HepG2 (cell line): ENCODE measurements at regions not wholly inside any gene's neighbourhood (a gene's known extent, or its start where the extent isn't known, plus 50 kb on each side); places are given as distances from the start of the nearest gene placed in this dataset.
A peak's percentile ranks its signal among the peaks of the same experiment; 100 is the strongest.

Experiments used
- ATAC-seq: fragments of 200-7000 bp; cut with Tn5 transposase; 3 replicates; pipeline ENCODE4 v1.9.1; 2020; ENCODE audit warnings: mild to moderate bottlenecking, moderate library complexity
- BruUV-seq: library from RNA; stranded (reverse); fragments of 400-500 nt; replicated peaks from 2 replicates; lab custom pipeline; 2021; lab: Mats Ljungman, UMichigan
- CTCF ChIA-PET: fragments of 300-600 bp; formaldehyde crosslinking; extraction: SDS; loops from one replicate; lab custom pipeline; 2021; ENCODE audit warnings: low total read pairs, inconsistent platforms, low intra/inter-chr PET ratio; lab: Yijun Ruan, JAX
- POLR2A ChIA-PET: fragments of 350-600 bp; sonication (Branson Sonifier 250); formaldehyde crosslinking; loops from one replicate; lab custom pipeline; 2020; ENCODE audit warnings: antibody characterized with exemption, inconsistent platforms; lab: Yijun Ruan, JAX
- DNase-seq: peaks from one replicate; pipeline ENCODE4 v3.0.0-alpha.2; 2015; ENCODE audit warnings: low spot score
- FAIRE-seq: peaks from 3 replicates; lab custom pipeline; 2011; peaks lifted over from hg19 to GRCh38; lab: Jason Lieb, UNC
- H2AFZ ChIP-seq: one replicate; pipeline ENCODE4 v1.6.1; 2011; ENCODE audit warnings: low read length, inconsistent platforms
- H3K27ac ChIP-seq: fragments of 300-600 bp; 3 replicates; pipeline ENCODE4 v1.8.0; 2011; ENCODE audit warnings: mixed run types, mild to moderate bottlenecking, mixed read lengths, low read length, inconsistent platforms; ENCODE audit not compliant: insufficient read depth; ENCODE audit errors: extremely low read length
- H3K27me3 ChIP-seq, 2 experiments: fragments of 200-600 bp in 1 of 2; 2 replicates in 1 of 2; 3 replicates in 1 of 2; pipeline versions ENCODE4 v1.6.0 to v1.8.0; 2011; ENCODE audit warnings: low read length in 2 of 2, mild to moderate bottlenecking in 2 of 2, moderate library complexity in 2 of 2, inconsistent platforms in 1 of 2; ENCODE audit not compliant: insufficient read depth in 2 of 2, control insufficient read depth in 1 of 2
- H3K36me3 ChIP-seq, 2 experiments: fragments of 200-600 bp in 1 of 2; replicated peaks in 1 of 2; 2 replicates in 1 of 2; 3 replicates in 1 of 2; pipeline versions ENCODE4 v1.5.1 to v1.8.0; 2011; ENCODE audit warnings: low read length in 2 of 2, inconsistent platforms in 1 of 2; ENCODE audit not compliant: insufficient read depth in 2 of 2, control insufficient read depth in 1 of 2
- H3K4me1 ChIP-seq: 2 replicates; pipeline ENCODE4 v1.5.1; 2012; ENCODE audit warnings: low read length, inconsistent platforms; ENCODE audit not compliant: insufficient read depth
- H3K4me2 ChIP-seq: 2 replicates; pipeline ENCODE4 v1.6.0; 2011; ENCODE audit warnings: low read depth, low read length, inconsistent platforms
- H3K4me3 ChIP-seq, 3 experiments: fragments of 200-600 bp in 1 of 3; sonication (generic), shearing (Covaris generic) in 1 of 3; replicated peaks in 1 of 3; 2 replicates each; pipeline ENCODE4 v1.5.1; 2011 to 2016; ENCODE audit warnings: low read length in 3 of 3, inconsistent platforms in 2 of 3, low read depth in 2 of 3, mild to moderate bottlenecking in 2 of 3, control low read depth in 1 of 3, mixed read lengths in 1 of 3; ENCODE audit not compliant: insufficient read depth in 1 of 3
- H3K79me2 ChIP-seq: one replicate; pipeline ENCODE4 v1.6.1; 2011; ENCODE audit warnings: low read length, inconsistent platforms; ENCODE audit not compliant: insufficient read depth
- H3K9ac ChIP-seq: 2 replicates; pipeline ENCODE4 v1.6.0; 2011; ENCODE audit warnings: mild to moderate bottlenecking, low read depth, low read length, inconsistent platforms; ENCODE audit not compliant: insufficient read depth
- H3K9me3 ChIP-seq: 2 replicates; pipeline ENCODE4 v1.5.1; 2012; ENCODE audit warnings: mild to moderate bottlenecking, low read length
- H4K20me1 ChIP-seq: 2 replicates; pipeline ENCODE4 v1.6.0; 2011; ENCODE audit warnings: inconsistent platforms, mild to moderate bottlenecking, low read length, moderate library complexity; ENCODE audit not compliant: insufficient read depth
- MIXL1 ChIP-seq: IDR thresholded peaks from 2 replicates; pipeline ENCODE4 v1.6.1; 2016
- NR2F1 ChIP-seq, 2 experiments: fragments of 450-650 bp in 1 of 2; formaldehyde crosslinking in 1 of 2; IDR thresholded peaks; 2 replicates each; pipeline versions ENCODE4 v1.5.0 to v1.6.1; 2016 to 2020; ENCODE audit warnings: mild to moderate bottlenecking in 1 of 2, missing compliant biosample characterization in 1 of 2, missing genetic modification reagents in 1 of 2, moderate library complexity in 1 of 2
- SMC3 ChIP-seq: IDR thresholded peaks from 2 replicates; pipeline ENCODE4 v1.6.1; 2011; ENCODE audit warnings: low read length, improper control_type of control experiment
- STAG1 ChIP-seq: sonication (generic); formaldehyde crosslinking; IDR thresholded peaks from 2 replicates; pipeline ENCODE4 v1.4.0; 2020; ENCODE audit warnings: missing genetic modification reagents
- ZNF24 ChIP-seq: fragments of 450-650 bp; IDR thresholded peaks from 2 replicates; pipeline ENCODE4 v1.6.1; 2017; ENCODE audit warnings: antibody characterized with exemption, mild to moderate bottlenecking
- ZNF674 ChIP-seq: sonication (generic); formaldehyde crosslinking; IDR thresholded peaks from 2 replicates; pipeline ENCODE4 v1.5.0; 2020; ENCODE audit warnings: low read depth, mild to moderate bottlenecking, missing genetic modification reagents
- ZNF7 ChIP-seq: IDR thresholded peaks from 2 replicates; pipeline ENCODE4 v1.6.1; 2016; ENCODE audit warnings: missing biosample characterization, missing genetic modification reagents
- WGBS: methylation state at CpG from one replicate; pipeline ENCODE4 v1.1.6; 2017; ENCODE audit warnings: low lambda C conversion rate; 5-methylcytosine and 5-hydroxymethylcytosine counted together
- in situ Hi-C: cut with HindIII; loops from 2 replicates; pipeline ENCODE4 v1.10.0; 2017; ENCODE audit warnings: low pct_unique_long_range_greater_than_20kb; ENCODE audit not compliant: extremely low pct_ligation_motif_present
- intact Hi-C: fragments of 100-400 bp; cut with micrococcal nuclease; formaldehyde crosslinking; loops from one replicate; pipeline ENCODE4 v1.10.0; 2022; ENCODE audit not compliant: unreplicated experiment
- TF ChIP-seq, protein P1 (sequence below): sonication (generic); formaldehyde crosslinking; IDR thresholded peaks from 2 replicates; pipeline ENCODE4 v1.5.0; 2020; ENCODE audit warnings: missing genetic modification reagents
- TF ChIP-seq, protein P2 (sequence below): sonication (generic); formaldehyde crosslinking; conservative IDR thresholded peaks from 2 replicates; pipeline ENCODE4 v1.5.0; 2020; ENCODE audit warnings: missing genetic modification reagents
- TF ChIP-seq, protein P3 (sequence below): sonication (generic); formaldehyde crosslinking; IDR thresholded peaks from 2 replicates; pipeline ENCODE4 v1.5.0; 2020; ENCODE audit warnings: mild to moderate bottlenecking, missing genetic modification reagents, borderline replicate concordance
- TF ChIP-seq, protein P4 (sequence below): sonication (generic); formaldehyde crosslinking; IDR thresholded peaks from 2 replicates; pipeline ENCODE4 v1.4.0; 2020; ENCODE audit warnings: missing genetic modification reagents
- TF ChIP-seq, protein P5 (sequence below): sonication (generic); formaldehyde crosslinking; IDR thresholded peaks from 2 replicates; pipeline ENCODE4 v1.5.0; 2020; ENCODE audit warnings: mild to moderate bottlenecking, missing genetic modification reagents, moderate library complexity

DNA sequence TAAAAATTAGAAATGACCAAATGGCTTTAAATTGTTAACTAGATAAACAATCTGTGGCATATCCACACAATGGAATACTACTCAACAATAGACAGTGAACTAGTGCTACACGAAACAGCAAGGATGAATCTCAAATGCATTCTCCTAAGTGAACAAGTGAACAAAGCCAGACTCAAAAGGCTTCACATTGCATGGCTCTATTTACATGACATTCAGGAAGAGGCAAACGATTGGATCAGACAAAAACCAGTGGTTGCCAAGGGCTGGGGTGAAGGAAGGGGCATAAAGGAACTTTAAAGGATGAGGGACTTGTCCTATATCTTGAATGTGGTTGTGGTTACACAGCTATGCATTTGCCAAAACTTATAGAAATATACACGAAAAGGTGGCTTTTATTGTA lies 184.3 kb downstream of the RPIA start:
- no peak overlapping the region for H2AFZ ChIP-seq
- H3K9me3 ChIP-seq, result no peaks in the 10 kb centered on the region
- DNase-seq, result no peak
- H3K9ac ChIP-seq, result no peak overlapping the region
- H3K4me1 ChIP-seq, result no peaks in the 10 kb centered on the region
- no peak overlapping the region for H3K4me3 ChIP-seq
- no TSS peak for BruUV-seq
- no peak overlapping the region for H3K27ac ChIP-seq
- 0% methylated on average over 3 of the region's 3 CpGs for WGBS
- no peak overlapping the region for H3K4me2 ChIP-seq
- CTCF ChIA-PET, result no interaction called here
- POLR2A ChIA-PET, result no interaction called here
- no peaks in the 10 kb centered on the region for H3K36me3 ChIP-seq
- no peaks in the 10 kb centered on the region for H4K20me1 ChIP-seq
- ATAC-seq, result no peak
- no peaks in the 10 kb centered on the region for H3K79me2 ChIP-seq
- intact Hi-C loops (no loop called here), in situ Hi-C loops (no loop called here)
- peak; percentile 86 for TF ChIP-seq ZNF7 (CRISPR knock-in tag)
- TF ChIP-seq, protein P1, sequence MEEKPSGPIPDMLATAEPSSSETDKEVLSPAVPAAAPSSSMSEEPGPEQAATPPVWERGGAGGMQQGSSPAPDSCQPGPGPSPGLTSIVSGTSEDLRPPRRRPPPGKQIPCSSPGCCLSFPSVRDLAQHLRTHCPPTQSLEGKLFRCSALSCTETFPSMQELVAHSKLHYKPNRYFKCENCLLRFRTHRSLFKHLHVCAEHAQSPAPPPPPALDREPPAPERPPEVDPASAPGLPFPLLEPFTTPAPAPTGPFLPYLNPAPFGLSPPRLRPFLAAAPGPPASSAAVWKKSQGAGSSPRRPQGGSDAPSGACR (CRISPR knock-in tag), result no peak
- TF ChIP-seq, protein P2, sequence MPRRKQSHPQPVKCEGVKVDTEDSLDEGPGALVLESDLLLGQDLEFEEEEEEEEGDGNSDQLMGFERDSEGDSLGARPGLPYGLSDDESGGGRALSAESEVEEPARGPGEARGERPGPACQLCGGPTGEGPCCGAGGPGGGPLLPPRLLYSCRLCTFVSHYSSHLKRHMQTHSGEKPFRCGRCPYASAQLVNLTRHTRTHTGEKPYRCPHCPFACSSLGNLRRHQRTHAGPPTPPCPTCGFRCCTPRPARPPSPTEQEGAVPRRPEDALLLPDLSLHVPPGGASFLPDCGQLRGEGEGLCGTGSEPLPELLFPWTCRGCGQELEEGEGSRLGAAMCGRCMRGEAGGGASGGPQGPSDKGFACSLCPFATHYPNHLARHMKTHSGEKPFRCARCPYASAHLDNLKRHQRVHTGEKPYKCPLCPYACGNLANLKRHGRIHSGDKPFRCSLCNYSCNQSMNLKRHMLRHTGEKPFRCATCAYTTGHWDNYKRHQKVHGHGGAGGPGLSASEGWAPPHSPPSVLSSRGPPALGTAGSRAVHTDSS, result no peak
- no peak for TF ChIP-seq ZNF674 (CRISPR knock-in tag)
- peak; percentile 28 for FAIRE-seq
- H3K27me3 ChIP-seq, result peaks cover 0 to 7% of the 10 kb centered on the region in 2 experiments; a peak in 2 of 5 replicates

DNA sequence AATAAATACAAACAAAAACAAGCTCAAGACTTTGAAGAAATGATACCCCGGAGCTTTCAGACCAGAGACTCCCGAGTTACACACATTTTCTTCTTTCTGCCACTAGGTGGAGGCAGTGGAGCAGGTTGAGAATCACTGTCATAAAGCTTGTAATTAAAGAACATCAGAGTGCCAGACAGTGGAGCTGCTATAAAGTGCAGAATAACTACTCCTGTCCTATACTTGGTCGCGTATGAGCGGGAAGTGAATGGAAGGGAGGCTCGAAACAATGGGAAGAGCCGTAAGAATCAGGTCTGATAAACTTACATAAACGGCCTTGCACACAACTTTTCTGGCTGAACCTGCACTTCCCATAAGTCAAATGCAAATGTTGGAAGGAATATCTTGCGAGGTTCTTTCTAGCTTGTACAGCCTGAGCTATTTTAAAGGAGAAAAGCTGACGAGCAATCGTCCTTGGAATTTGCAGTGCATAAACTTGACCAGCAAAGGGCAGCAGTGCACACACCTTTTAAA lies 189.0 kb downstream of the RPIA start:
- no peaks in the 10 kb centered on the region for H3K36me3 ChIP-seq
- TF ChIP-seq SMC3, result peak; percentile 74
- TF ChIP-seq, protein P3, sequence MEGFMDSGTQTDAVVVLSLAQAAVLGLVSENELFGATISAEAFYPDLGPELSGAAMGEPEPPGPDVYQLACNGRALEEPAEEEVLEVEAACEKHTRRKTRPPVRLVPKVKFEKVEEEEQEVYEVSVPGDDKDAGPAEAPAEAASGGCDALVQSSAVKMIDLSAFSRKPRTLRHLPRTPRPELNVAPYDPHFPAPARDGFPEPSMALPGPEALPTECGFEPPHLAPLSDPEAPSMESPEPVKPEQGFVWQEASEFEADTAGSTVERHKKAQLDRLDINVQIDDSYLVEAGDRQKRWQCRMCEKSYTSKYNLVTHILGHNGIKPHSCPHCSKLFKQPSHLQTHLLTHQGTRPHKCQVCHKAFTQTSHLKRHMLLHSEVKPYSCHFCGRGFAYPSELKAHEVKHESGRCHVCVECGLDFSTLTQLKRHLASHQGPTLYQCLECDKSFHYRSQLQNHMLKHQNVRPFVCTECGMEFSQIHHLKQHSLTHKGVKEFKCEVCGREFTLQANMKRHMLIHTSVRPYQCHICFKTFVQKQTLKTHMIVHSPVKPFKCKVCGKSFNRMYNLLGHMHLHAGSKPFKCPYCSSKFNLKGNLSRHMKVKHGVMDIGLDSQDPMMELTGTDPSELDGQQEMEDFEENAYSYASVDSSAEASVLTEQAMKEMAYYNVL, result no peak
- TF ChIP-seq, protein P4, sequence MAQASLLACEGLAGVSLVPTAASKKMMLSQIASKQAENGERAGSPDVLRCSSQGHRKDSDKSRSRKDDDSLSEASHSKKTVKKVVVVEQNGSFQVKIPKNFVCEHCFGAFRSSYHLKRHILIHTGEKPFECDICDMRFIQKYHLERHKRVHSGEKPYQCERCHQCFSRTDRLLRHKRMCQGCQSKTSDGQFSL (CRISPR knock-in tag), result no peak
- TF ChIP-seq, protein P5, sequence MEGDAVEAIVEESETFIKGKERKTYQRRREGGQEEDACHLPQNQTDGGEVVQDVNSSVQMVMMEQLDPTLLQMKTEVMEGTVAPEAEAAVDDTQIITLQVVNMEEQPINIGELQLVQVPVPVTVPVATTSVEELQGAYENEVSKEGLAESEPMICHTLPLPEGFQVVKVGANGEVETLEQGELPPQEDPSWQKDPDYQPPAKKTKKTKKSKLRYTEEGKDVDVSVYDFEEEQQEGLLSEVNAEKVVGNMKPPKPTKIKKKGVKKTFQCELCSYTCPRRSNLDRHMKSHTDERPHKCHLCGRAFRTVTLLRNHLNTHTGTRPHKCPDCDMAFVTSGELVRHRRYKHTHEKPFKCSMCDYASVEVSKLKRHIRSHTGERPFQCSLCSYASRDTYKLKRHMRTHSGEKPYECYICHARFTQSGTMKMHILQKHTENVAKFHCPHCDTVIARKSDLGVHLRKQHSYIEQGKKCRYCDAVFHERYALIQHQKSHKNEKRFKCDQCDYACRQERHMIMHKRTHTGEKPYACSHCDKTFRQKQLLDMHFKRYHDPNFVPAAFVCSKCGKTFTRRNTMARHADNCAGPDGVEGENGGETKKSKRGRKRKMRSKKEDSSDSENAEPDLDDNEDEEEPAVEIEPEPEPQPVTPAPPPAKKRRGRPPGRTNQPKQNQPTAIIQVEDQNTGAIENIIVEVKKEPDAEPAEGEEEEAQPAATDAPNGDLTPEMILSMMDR, result peak; percentile 80
- 0 out of 2 replicates have a peak, but pooled peaks have one; percentile 30 for TF ChIP-seq MIXL1 (CRISPR knock-in tag)
- TF ChIP-seq NR2F1 (CRISPR knock-in tag; IDR thresholded peaks at IDR 0.05), result no peak
- peak; percentile 55 for TF ChIP-seq STAG1
- peak; percentile 11; the same call in 1 of the 2 replicates for TF ChIP-seq ZNF24
- POLR2A ChIA-PET, result no interaction called here
- WGBS, result 8% methylated on average over 11 of the region's 11 CpGs
- no peak overlapping the region for H3K4me3 ChIP-seq
- no peaks in the 10 kb centered on the region for H4K20me1 ChIP-seq
- in situ Hi-C loops (no loop called here), intact Hi-C loops (loop anchor here (10.0 kb wide), 1 partner anchor 274 kb away; no protein-coding TSS in a partner anchor)
- no peaks in the 10 kb centered on the region for H3K9me3 ChIP-seq
- no peak overlapping the region for H3K9ac ChIP-seq
- DNase-seq (peak; percentile 56), FAIRE-seq (peak; percentile 70), ATAC-seq (peak; percentile 85)
- BruUV-seq, result no TSS peak
- no peak overlapping the region for H2AFZ ChIP-seq
- H3K4me1 ChIP-seq, result no peaks in the 10 kb centered on the region
- no peak overlapping the region for H3K4me2 ChIP-seq
- H3K27ac ChIP-seq, result no peak overlapping the region
- CTCF ChIA-PET, result interaction anchor here (0.6 kb wide), 1 partner anchor 39 kb away, joined by 3 read pairs; no protein-coding TSS in a partner anchor
- H3K79me2 ChIP-seq, result no peaks in the 10 kb centered on the region
- peaks cover 0 to 1% of the 10 kb centered on the region in 2 experiments; a peak in 2 of 5 replicates for H3K27me3 ChIP-seq
